ENCODE measurements at regions not wholly inside any gene's neighbourhood (a gene's known extent, or its start where the extent isn't known, plus 50 kb on each side); places are given as distances from the start of the nearest gene placed in this dataset.

- POLR2A ChIA-PET = no interaction called here
- BruUV-seq (replicated peaks) = no TSS peak
Observed at GRCh38 chr5:155276231-155276630, 262.7 kb downstream of the KIF4B start.

GRCh38 chr5:155278532-155278931, 265.0 kb downstream of the KIF4B start:
- Histone ChIP-seq H3K36me3 (ENCODE audit: control insufficient read depth, insufficient read depth, low read length) (no peaks in the 10 kb centered on the region), H3K27ac (ENCODE audit: low read length) (no peak overlapping the region), H3K4me3 (ENCODE audit: low read depth in 2 of 2, low read length in 2 of 2) (no peak overlapping the region), H3K27me3 (ENCODE audit: control insufficient read depth, insufficient read depth, low read length) (no peaks in the 10 kb centered on the region), H3K4me1 (ENCODE audit: control insufficient read depth, insufficient read depth, low read length) (no peaks in the 10 kb centered on the region), H3K9me3 (ENCODE audit: control insufficient read depth, insufficient read depth, low read depth, low read length) (no peaks in the 10 kb centered on the region)
- in situ Hi-C loops (cut with HindIII; ENCODE audit: low pct_unique_long_range_greater_than_20kb, low sequenced_read_pairs) (no loop called here), intact Hi-C loops (cut with micrococcal nuclease; ENCODE audit: unreplicated experiment) (no loop called here)
- POLR2A ChIA-PET = no interaction called here
- CTCF ChIA-PET = no interaction called here
- BruUV-seq (replicated peaks) = no TSS peak
- TF ChIP-seq SIN3A (IDR thresholded peaks at IDR 0.05; ENCODE audit: borderline replicate concordance, insufficient read depth, low read depth, low read length) = no peak
- TF ChIP-seq CTCF (IDR thresholded peaks at IDR 0.05) = no peak
- TF ChIP-seq POLR2AphosphoS5 (IDR thresholded peaks at IDR 0.05; ENCODE audit: low read depth, low read length) = no peak
- no peak for TF ChIP-seq TCF7L2 (IDR thresholded peaks at IDR 0.05; ENCODE audit: low read depth, low read length)
- no peak for TF ChIP-seq REST (IDR thresholded peaks at IDR 0.05; ENCODE audit: insufficient read depth in 1 of 2, low read depth in 2 of 2, low read length in 1 of 2)
- DNase-seq (ENCODE audit: low read depth, low spot score) (no peak), ATAC-seq (no peak)

More at GRCh38 chr5:155276231-155276630, 262.7 kb downstream of the KIF4B start:
- no peak overlapping the region for H3K27ac ChIP-seq (ENCODE audit: low read length)
- H3K4me1 ChIP-seq (ENCODE audit: control insufficient read depth, insufficient read depth, low read length) = no peaks in the 10 kb centered on the region
- TF ChIP-seq TCF7L2 (IDR thresholded peaks at IDR 0.05; ENCODE audit: low read depth, low read length) = no peak
- TF ChIP-seq CTCF (IDR thresholded peaks at IDR 0.05) = no peak
- no peak for TF ChIP-seq POLR2AphosphoS5 (IDR thresholded peaks at IDR 0.05; ENCODE audit: low read depth, low read length)
- TF ChIP-seq SIN3A (IDR thresholded peaks at IDR 0.05; ENCODE audit: borderline replicate concordance, insufficient read depth, low read depth, low read length) = no peak
- TF ChIP-seq REST (IDR thresholded peaks at IDR 0.05; ENCODE audit: insufficient read depth in 1 of 2, low read depth in 2 of 2, low read length in 1 of 2) = no peak
- ATAC-seq (no peak), DNase-seq (ENCODE audit: low read depth, low spot score) (no peak)
- CTCF ChIA-PET = interaction anchor here (0.6 kb wide), 1 partner anchor 123 kb away, joined by 3 read pairs; no protein-coding TSS in a partner anchor
- no peaks in the 10 kb centered on the region for H3K9me3 ChIP-seq (ENCODE audit: control insufficient read depth, insufficient read depth, low read depth, low read length)
- no peak overlapping the region for H3K4me3 ChIP-seq (ENCODE audit: low read depth in 2 of 2, low read length in 2 of 2)
- H3K27me3 ChIP-seq (ENCODE audit: control insufficient read depth, insufficient read depth, low read length) = no peaks in the 10 kb centered on the region
- intact Hi-C loops (cut with micrococcal nuclease; ENCODE audit: unreplicated experiment) = no loop called here
- in situ Hi-C loops (cut with HindIII; ENCODE audit: low pct_unique_long_range_greater_than_20kb, low sequenced_read_pairs) = no loop called here
- no peaks in the 10 kb centered on the region for H3K36me3 ChIP-seq (ENCODE audit: control insufficient read depth, insufficient read depth, low read length)
